GM18870 (cell line): ENCODE measurements at regions not wholly inside any gene's neighbourhood (a gene's known extent, or its start where the extent isn't known, plus 50 kb on each side); places are given as distances from the start of the nearest gene placed in this dataset.
"Not testable (repeated sequence)": the region's sequence is repeated elsewhere in the genome, so short reads cannot be mapped to it uniquely, and the experiment has no call there.

Source experiments
- ATAC-seq: cut with Tn5 transposase; IDR thresholded peaks from one replicate; pipeline ENCODE4 v1.9.1; 2021; ENCODE audit warnings: moderate library complexity; ENCODE audit not compliant: unreplicated experiment

DNA sequence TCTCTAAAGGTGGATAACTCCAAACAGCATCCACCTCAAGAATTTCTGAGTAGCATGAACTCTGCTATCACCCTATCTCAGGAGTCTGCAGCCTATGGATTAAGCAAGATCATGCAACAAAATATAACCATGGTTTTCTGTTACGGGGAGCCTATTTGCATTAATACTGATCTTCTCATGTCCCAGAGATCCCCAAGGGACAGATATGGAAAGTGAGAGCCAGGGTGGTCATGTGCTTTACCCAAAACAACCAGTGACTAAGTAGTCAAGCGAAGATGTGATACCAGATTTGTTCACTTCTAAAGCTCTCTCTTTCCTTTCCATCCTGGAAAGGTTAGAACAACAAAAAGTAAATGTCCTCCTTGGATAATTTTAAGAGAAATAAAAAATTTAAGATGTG lies 125.1 kb downstream of the PRRX1 start:
- ATAC-seq, result no peak

DNA sequence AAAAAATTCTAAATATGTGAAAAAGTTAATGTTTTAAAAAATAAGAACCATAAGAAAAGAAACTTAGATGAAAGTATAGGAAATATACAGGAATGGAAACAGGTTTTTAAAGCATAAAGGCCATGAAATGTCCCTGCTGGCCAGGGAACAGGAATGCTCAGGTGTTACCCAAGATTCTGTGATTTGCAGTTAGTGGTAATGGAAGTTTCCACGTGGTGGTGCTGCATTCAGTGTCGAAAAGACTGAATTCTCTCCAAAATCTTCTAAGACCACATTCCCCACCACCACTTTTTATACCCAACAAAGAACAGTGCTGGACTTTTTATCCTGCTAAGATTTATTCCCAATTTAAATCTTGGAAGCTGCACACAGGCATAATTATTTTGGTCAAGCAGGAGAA lies 126.2 kb downstream of the PRRX1 start:
- ATAC-seq, result no peak

DNA sequence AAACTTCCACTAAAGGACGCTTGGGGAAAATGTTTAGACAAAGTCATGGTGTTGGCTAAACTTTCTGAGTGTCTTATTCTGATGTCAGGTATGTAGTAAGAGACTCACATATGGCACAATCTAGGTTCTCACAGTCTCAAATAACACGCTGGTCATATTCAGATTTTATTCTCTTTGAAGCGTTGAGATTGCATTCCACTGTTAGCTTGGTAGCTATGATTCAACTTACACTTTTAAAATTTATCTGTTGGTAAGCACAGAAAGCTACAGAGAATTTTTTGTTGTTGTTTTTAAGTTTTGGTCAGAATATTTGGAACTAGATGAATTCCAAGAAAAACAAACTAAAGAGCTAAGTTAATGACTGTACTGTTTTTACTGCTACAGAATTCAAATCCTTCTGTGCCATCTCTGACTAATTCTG lies 126.7 kb downstream of the PRRX1 start:
- no peak for ATAC-seq

- no peak for ATAC-seq
Measured at GRCh38 chr1:170791941-170792340, 128.0 kb downstream of the PRRX1 start.

GRCh38 chr1:170800265-170800664 lies 135.1 kb upstream of the MROH9 start:
- ATAC-seq, result no peak

DNA sequence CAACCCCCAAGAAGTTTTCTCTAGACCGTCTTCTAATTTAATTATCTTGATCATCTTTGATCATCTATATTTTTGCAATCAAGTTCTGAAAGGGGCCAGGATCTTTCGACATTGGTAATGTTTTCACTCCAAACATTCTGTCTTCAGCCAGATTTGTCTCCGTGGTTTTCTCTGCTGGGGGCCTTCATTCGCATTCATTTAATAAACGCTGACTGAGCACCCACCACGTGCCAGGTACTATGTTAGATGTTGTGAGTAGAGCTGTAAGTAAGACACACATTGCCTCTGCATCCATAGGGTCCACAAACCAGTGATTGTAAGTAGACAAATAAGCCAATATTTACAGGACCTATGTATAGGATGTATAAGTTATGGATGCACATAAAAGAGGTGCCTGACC lies 134.5 kb upstream of the MROH9 start:
- no peak for ATAC-seq

DNA sequence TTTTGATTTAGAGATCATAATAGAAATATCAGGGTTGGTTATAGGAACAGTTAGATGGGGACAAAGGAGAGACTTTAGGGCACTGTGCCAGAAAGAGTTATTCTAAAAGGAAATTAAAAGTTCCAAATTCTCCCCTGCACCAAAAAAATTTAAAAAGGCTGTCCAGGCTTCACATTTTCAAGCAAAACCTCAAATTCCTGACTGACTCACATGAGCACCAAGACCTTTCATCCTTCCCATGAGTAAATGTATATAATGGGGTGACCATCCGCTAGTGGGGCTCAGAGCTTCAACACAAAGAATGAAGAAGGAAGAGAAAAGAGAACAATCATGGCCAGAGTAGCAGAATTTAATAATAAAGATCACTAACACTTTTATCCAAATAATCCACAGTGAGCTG lies 131.6 kb upstream of the MROH9 start:
- ATAC-seq, result no peak

DNA sequence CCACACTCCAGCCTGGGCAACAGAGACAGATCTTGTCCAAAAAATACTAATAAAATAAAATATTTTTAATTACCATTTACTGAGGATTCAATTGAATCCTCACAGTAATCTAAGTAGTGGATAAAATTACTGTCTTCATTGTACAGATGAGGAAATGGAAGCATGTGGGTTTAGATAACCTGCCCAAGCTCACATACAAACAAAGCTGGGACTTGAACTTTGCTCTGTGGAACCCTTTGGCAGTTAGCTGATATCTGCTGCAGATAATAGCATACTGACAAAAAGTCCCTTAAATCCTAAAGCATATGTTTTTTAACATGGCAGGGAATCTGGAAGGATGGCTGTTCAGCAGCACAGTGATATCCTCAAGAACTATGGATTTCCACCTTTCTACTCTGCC lies 130.9 kb upstream of the MROH9 start:
- ATAC-seq, result no peak

GRCh38 chr1:170804879-170805278 lies 130.5 kb upstream of the MROH9 start:
- ATAC-seq, result no peak

DNA sequence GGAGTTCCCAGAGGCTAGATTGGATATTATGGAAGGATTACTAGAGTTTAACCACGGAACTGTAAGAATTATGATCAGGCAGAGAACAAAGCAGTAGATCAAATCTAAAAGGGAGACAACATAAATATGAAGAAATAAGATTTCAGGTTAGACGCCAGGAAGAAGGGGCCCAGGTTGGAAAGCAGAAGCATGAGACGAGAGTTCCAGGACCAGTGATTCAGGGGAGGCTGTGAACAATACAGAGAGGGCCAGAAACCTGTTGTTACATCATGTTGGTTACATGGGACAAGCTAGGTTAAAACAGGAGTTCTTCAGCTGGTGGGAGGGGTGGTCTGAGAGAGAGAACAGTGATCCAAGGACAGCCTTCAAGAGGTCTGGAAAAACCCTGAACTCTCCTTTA lies 128.4 kb upstream of the MROH9 start:
- no peak for ATAC-seq

GRCh38 chr1:170807432-170807831 lies 127.9 kb upstream of the MROH9 start:
- ATAC-seq, result no peak

DNA sequence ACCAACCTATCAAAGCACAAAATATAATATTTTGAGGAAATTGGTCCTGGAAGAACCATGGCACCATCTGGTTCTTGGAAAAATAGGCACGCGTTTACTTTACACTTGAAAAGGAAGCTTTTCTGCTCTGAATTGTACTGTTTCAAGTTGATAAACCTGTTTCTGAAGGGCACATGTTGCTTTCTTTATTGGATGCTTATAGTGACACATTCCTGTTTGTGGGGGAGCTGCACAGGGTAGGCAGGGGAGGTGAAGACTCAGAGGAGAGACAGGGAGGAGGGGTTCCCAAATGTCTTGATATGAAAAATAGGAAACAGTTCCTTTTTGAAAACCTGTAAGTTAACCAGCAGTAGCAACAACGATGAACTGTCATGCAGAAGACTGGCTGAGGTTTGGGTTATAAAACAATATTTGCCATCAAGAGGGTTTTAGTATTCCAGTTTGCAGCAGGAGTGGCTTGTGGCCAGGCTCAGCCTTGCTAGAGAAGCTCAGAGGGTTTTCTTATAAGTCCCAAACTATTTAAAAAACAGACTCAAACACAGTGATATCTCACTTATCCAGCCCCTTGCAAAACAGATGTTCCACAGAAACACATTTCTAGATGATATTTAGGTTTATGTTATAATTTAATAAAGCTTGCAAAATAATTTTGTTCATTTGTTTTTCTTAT lies 127.0 kb upstream of the MROH9 start:
- no peak for ATAC-seq

DNA sequence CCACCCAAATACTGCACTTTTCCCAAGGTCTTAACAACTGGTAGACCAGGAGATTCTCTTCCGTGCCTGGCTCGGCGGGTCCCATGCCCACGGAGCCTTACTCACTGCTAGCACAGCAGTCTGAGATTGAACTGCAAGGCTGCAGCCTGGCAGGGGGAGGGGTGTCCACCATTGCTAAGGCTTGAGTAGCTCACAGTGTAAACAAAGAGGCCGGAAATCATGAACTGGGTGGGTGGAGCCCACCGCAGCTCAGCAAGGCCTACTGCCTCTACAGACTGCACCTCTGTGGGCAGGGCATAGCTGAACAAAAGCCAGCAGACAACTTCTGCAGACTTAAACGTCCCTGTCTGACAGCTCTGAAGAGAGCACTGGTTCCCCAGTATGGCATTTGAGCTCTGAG lies 124.3 kb upstream of the MROH9 start:
- ATAC-seq, result not testable (repeated sequence)

DNA sequence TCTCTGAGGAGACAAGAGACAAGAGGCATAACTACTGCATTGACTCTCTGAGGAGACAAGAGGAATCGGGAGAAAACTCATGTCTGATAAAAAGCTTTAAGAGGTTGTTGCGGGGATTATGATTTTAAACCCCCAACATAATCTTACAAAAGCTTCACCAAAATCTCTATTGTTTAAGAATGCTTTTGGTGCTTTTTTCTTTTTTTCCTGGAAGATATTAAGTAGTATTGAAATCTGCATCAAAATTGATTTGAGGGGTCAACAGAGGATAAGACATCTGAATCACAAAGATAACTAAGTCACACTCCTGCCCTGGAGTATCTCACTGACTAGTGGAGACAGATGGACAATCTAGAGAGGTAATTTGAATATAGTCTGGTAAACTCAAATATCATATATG lies 115.6 kb upstream of the MROH9 start:
- ATAC-seq, result no peak

- no peak for ATAC-seq
Measured at GRCh38 chr1:170823120-170823519, 112.2 kb upstream of the MROH9 start.

- no peak for ATAC-seq
Measured at GRCh38 chr1:170831276-170831675, 104.1 kb upstream of the MROH9 start.

GRCh38 chr1:170836141-170836540 lies 99.2 kb upstream of the MROH9 start:
- ATAC-seq, result no peak

GRCh38 chr1:170840371-170840770 lies 95.0 kb upstream of the MROH9 start:
- no peak for ATAC-seq

- ATAC-seq, result peak; percentile 92
Measured at GRCh38 chr1:170853302-170853701, 82.0 kb upstream of the MROH9 start.

DNA sequence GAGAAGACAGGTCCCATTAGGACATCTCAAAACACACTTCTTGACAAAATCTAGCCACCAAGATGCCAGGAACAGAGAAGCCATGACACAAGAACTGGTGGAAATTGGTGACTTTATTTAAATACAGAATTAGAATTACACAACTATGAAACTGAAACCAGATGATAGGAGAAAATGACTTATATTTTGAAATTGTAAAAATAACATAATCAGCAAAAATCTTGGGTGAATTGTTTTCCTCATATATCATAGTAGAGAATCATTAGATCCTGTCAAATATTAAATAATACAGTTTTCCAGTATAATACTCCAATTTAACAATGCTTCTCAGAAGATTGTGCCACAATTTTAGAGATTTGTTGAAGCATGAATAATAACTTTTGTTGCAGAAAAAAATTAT lies 81.5 kb upstream of the MROH9 start:
- no peak for ATAC-seq

- no peak for ATAC-seq
Measured at GRCh38 chr1:170854677-170855076, 80.7 kb upstream of the MROH9 start.

GRCh38 chr1:170856455-170856854 lies 78.9 kb upstream of the MROH9 start:
- ATAC-seq, result no peak

DNA sequence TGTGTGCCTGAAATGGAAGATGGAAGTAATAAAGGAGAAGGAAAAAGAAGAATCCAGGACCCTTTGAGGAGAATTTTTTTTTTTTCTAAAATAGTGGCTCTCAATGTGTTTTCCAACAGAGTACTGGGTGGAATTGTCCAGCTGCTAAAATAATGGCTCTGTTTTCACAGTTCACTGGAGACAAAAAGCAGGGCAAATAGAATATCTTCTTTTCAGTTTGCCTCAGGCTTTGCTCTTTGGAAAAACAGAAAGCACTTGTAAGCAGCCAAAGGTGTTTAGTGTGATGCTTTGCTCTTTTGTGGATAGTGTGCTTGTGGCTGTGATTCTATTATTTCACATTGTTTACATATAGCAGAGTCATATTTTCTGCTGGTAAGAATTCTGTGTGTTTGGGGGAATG lies 77.4 kb upstream of the MROH9 start:
- no peak for ATAC-seq
